GM12801 (cell line): ENCODE measurements at regions not wholly inside any gene's neighbourhood (a gene's known extent, or its start where the extent isn't known, plus 50 kb on each side); places are given as distances from the start of the nearest gene placed in this dataset.

Experiments used
- CTCF ChIP-seq: IDR thresholded peaks from one replicate; pipeline ENCODE4 v1.5.1; 2011; ENCODE audit warnings: control low read depth; ENCODE audit not compliant: insufficient read length; ENCODE audit errors: extremely low read depth

GRCh38 chr5:164431634-164432304, 926.4 kb downstream of the MAT2B start:
- TF ChIP-seq CTCF: no peak

- TF ChIP-seq CTCF: no peak
Observed at GRCh38 chr5:164433106-164433870, 927.9 kb downstream of the MAT2B start.

DNA sequence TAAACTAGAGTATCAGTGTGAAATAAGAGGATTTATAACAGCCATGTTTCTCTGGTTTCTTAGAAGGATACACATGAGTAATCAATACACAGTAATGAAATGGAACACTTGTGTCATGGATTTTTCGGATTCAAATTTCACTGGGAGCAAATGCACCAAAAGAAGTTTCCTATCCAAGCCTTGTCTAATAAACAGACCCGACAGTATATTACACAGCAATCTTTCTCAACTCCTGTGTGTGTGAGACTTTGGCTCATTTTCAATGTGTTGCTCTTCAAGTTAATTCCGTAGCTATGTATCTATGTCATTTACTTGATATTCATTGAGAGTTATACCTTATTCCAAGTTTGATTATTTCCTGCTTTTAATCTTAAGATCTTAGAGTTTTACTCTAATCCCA, 930.2 kb downstream of the MAT2B start:
- TF ChIP-seq CTCF: no peak

- TF ChIP-seq CTCF: no peak
Observed at GRCh38 chr5:164439799-164440198, 934.4 kb downstream of the MAT2B start.

DNA sequence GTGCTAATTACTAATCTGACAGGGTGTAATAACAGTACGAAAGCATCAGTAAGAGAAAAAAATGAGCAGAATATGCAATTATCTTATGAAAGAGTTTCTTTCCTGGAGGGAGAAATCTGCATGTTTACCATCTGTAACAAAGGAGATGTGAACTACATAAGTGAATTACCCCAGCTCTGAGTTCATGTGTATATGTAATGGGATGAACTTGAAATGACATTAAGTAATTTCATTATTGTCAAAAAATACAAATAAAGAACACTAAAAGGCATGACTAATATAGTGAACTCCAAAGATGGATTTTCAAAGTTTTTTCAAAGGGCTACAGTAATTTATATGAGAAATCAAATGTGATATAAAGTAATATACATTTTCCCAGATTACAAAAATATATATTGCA, 944.0 kb downstream of the MAT2B start:
- TF ChIP-seq CTCF: no peak

GRCh38 chr5:164466033-164466432, 960.6 kb downstream of the MAT2B start:
- no peak for TF ChIP-seq CTCF

DNA sequence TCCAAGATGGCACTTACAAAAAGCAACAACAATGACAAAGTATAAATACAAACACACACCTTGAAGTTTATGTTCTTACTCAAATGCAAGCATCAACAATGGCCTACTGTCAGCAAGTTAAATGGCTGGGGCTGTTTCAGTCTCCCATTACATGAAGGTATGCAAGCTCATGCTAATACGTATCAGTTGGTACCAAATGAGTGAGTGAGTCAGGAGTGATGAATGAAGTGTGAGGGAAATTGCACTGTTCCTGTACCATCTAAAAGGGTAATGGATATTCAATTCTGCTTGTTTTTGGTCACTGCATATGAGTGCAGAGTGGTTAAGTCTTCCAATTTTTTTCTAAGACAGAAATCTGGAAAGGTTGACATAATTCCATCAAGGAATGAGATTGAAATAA, 964.9 kb downstream of the MAT2B start:
- TF ChIP-seq CTCF: no peak
